HepG2 (cell line): ENCODE measurements at regions not wholly inside any gene's neighbourhood (a gene's known extent, or its start where the extent isn't known, plus 50 kb on each side); places are given as distances from the start of the nearest gene placed in this dataset.
A peak's percentile ranks its signal among the peaks of the same experiment; 100 is the strongest.

Experiments
- ADNP ChIP-seq: sonication (generic); formaldehyde crosslinking; IDR thresholded peaks from 2 replicates; pipeline ENCODE4 v1.4.0; 2020; ENCODE audit warnings: missing genetic modification reagents
- ATM ChIP-seq: fragments of 450-650 bp; IDR thresholded peaks from 2 replicates; pipeline ENCODE4 v1.7.1; 2017; ENCODE audit warnings: mild to moderate bottlenecking, borderline replicate concordance
- CCDC6 ChIP-seq: sonication (generic); formaldehyde crosslinking; IDR thresholded peaks from 2 replicates; pipeline ENCODE4 v1.8.1; 2022; ENCODE audit warnings: mild to moderate bottlenecking, missing genetic modification reagents, moderate library complexity
- EP300 ChIP-seq, 3 experiments: sonication (generic) in 1 of 3; formaldehyde crosslinking in 1 of 3; IDR thresholded peaks; 2 replicates each; pipeline versions ENCODE4 v1.5.1 to v1.6.1; 2011 to 2020; ENCODE audit warnings: low read depth in 2 of 3, low read length in 2 of 3, borderline replicate concordance in 1 of 3, improper control_type of control experiment in 1 of 3, mild to moderate bottlenecking in 1 of 3, missing genetic modification reagents in 1 of 3, moderate library complexity in 1 of 3
- IRX3 ChIP-seq: sonication (generic); formaldehyde crosslinking; IDR thresholded peaks from 2 replicates; pipeline ENCODE4 v1.8.1; 2023; ENCODE audit warnings: mild to moderate bottlenecking, low read depth, missing genetic modification reagents, borderline replicate concordance
- KDM2A ChIP-seq: sonication (generic); formaldehyde crosslinking; IDR thresholded peaks from 2 replicates; pipeline ENCODE4 v1.4.0; 2020; ENCODE audit warnings: low read depth, missing genetic modification reagents, borderline replicate concordance
- MXI1 ChIP-seq: IDR thresholded peaks from 3 replicates; pipeline ENCODE4 v1.6.1; 2012; ENCODE audit warnings: low read depth, low read length, inconsistent platforms, borderline replicate concordance
- PAXIP1 ChIP-seq: sonication (generic); formaldehyde crosslinking; conservative IDR thresholded peaks from 2 replicates; pipeline ENCODE4 v1.4.0; 2020; ENCODE audit warnings: mild to moderate bottlenecking, missing genetic modification reagents, moderate library complexity
- POLR2G ChIP-seq: fragments of 200-400 bp; formaldehyde crosslinking; IDR thresholded peaks from 2 replicates; pipeline ENCODE4 v1.6.1; 2018; ENCODE audit warnings: mild to moderate bottlenecking, low read depth, low read length, moderate library complexity
- THYN1 ChIP-seq: sonication (generic); formaldehyde crosslinking; IDR thresholded peaks from 2 replicates; pipeline ENCODE4 v1.8.1; 2023; ENCODE audit warnings: low read depth, mild to moderate bottlenecking, moderate library complexity, missing genetic modification reagents, borderline replicate concordance
- ZNF121 ChIP-seq: sonication (generic); formaldehyde crosslinking; IDR thresholded peaks from 2 replicates; pipeline ENCODE4 v1.5.0; 2020; ENCODE audit warnings: mild to moderate bottlenecking, missing genetic modification reagents
- ZNF281 ChIP-seq: sonication (generic); formaldehyde crosslinking; IDR thresholded peaks from 2 replicates; pipeline ENCODE4 v1.4.0; 2020; ENCODE audit warnings: missing genetic modification reagents, borderline replicate concordance
- ZNF318 ChIP-seq: sonication (generic); formaldehyde crosslinking; IDR thresholded peaks from 2 replicates; pipeline ENCODE4 v1.4.0; 2020; ENCODE audit warnings: mild to moderate bottlenecking, missing genetic modification reagents
- ZNF337 ChIP-seq: sonication (generic); formaldehyde crosslinking; IDR thresholded peaks from 2 replicates; pipeline ENCODE4 v1.5.1; 2020; ENCODE audit warnings: missing genetic modification reagents, low read depth, mild to moderate bottlenecking, borderline replicate concordance

GRCh38 chr6:21367649-21368154, 225.8 kb upstream of the SOX4 start (continued):
- no peak for TF ChIP-seq ZNF318 (CRISPR knock-in tag)
- TF ChIP-seq THYN1 (CRISPR knock-in tag): no peak
- TF ChIP-seq IRX3 (CRISPR knock-in tag): no peak
- TF ChIP-seq EP300 (IDR thresholded peaks at IDR 0.05; ENCODE audit: low read depth in 2 of 2, low read length in 2 of 2): 0 out of 4 replicates have a peak, but pooled peaks of 1 of the 2 experiments have one; percentile 2
- no peak; the same call in 1 of the 2 replicates for TF ChIP-seq EP300 (CRISPR knock-in tag; IDR thresholded peaks at IDR 0.05; ENCODE audit: borderline replicate concordance)
- no peak for TF ChIP-seq KDM2A (CRISPR knock-in tag)
- TF ChIP-seq POLR2G: no peak
- no peak for TF ChIP-seq ZNF281 (CRISPR knock-in tag)
- TF ChIP-seq CCDC6 (CRISPR knock-in tag): no peak
- TF ChIP-seq ZNF121: no peak
- TF ChIP-seq ATM: no peak
- TF ChIP-seq ZNF337 (CRISPR knock-in tag): no peak
- TF ChIP-seq MXI1: no peak
- TF ChIP-seq PAXIP1: 0 out of 2 replicates have a peak, but pooled peaks have one; percentile 14
- no peak for TF ChIP-seq ADNP
